LNCAP (cell line): ENCODE measurements at regions not wholly inside any gene's neighbourhood (a gene's known extent, or its start where the extent isn't known, plus 50 kb on each side); places are given as distances from the start of the nearest gene placed in this dataset.

ENCODE experiments used
- CTCF ChIP-seq: fragments of 450-650 bp; IDR thresholded peaks from 2 replicates; pipeline ENCODE4 v1.5.1; 2017; ENCODE audit warnings: mild to moderate bottlenecking

- no peak for TF ChIP-seq CTCF
Measured at GRCh38 chr5:90301248-90301647, 108.3 kb downstream of the CETN3 start.

- no peak; the same call in 1 of the 2 replicates for TF ChIP-seq CTCF
Measured at GRCh38 chr5:90297045-90297764, 112.4 kb downstream of the CETN3 start.

- no peak for TF ChIP-seq CTCF
Measured at GRCh38 chr5:90294604-90295003, 115.0 kb downstream of the CETN3 start.

GRCh38 chr5:90293931-90294330, 115.6 kb downstream of the CETN3 start:
- TF ChIP-seq CTCF: no peak

- no peak for TF ChIP-seq CTCF
Measured at GRCh38 chr5:90290648-90291047, 118.9 kb downstream of the CETN3 start.

- TF ChIP-seq CTCF: no peak
Measured at GRCh38 chr5:90289837-90290236, 119.7 kb downstream of the CETN3 start.

- TF ChIP-seq CTCF: no peak
Measured at GRCh38 chr5:90287036-90287435, 122.5 kb downstream of the CETN3 start.

GRCh38 chr5:90285581-90285980, 124.0 kb downstream of the CETN3 start:
- no peak for TF ChIP-seq CTCF
